Stimulated activated naive CD8-positive, alpha-beta T cell treated with anti-CD3 and anti-CD28 coated beads, Interleukin-15, amount 100 ng/mL, for 72 hours (primary cell): ENCODE measurements at regions not wholly inside any gene's neighbourhood (a gene's known extent, or its start where the extent isn't known, plus 50 kb on each side); places are given as distances from the start of the nearest gene placed in this dataset.
A peak's percentile ranks its signal among the peaks of the same experiment; 100 is the strongest.
"Not testable (repeated sequence)": the region's sequence is repeated elsewhere in the genome, so short reads cannot be mapped to it uniquely, and the experiment has no call there.

Source experiments
- ATAC-seq: fragments of 150-1000 bp; cut with Tn5 transposase; 2 replicates; pipeline ENCODE4 v1.10.0; 2021; ENCODE audit warnings: mild to moderate bottlenecking, moderate library complexity
- DNase-seq, 2 donors: peaks; one replicate each; pipeline ENCODE4 v3.0.0; 2021 to 2022
- H3K27ac Mint-ChIP-seq, 2 donors: one replicate each; pipeline ENCODE4 v1.8.0; 2022; ENCODE audit warnings: mild to moderate bottlenecking in 2 of 2, mixed read lengths in 2 of 2, moderate library complexity in 2 of 2
- H3K27me3 Mint-ChIP-seq: one replicate; pipeline ENCODE4 v1.8.0; 2022; ENCODE audit warnings: mixed read lengths
- H3K4me1 Mint-ChIP-seq: one replicate; pipeline ENCODE4 v1.8.0; 2022; ENCODE audit warnings: mild to moderate bottlenecking, mixed read lengths
- H3K4me3 Mint-ChIP-seq, 2 donors: one replicate each; pipeline ENCODE4 v1.8.0; 2022; ENCODE audit warnings: mild to moderate bottlenecking in 2 of 2, mixed read lengths in 2 of 2, moderate library complexity in 1 of 2
- H3K9me3 Mint-ChIP-seq, 2 donors: one replicate each; pipeline ENCODE4 v1.8.0; 2022; ENCODE audit warnings: mixed read lengths in 2 of 2

- peaks cover 0 to 18% of the 10 kb centered on the region in 2 donors for H3K9me3 Mint-ChIP-seq
- H3K4me3 Mint-ChIP-seq, result no peak overlapping the region
- H3K27me3 Mint-ChIP-seq, result no peaks in the 10 kb centered on the region
- no peak for ATAC-seq
- no peak for DNase-seq
- H3K4me1 Mint-ChIP-seq, result no peaks in the 10 kb centered on the region
- H3K27ac Mint-ChIP-seq, result no peak overlapping the region
These were observed 67.5 kb downstream of the EIF1AY start for GRCh38 chrY:20643055-20643454.

GRCh38 chrY:20648265-20648664, 72.7 kb downstream of the EIF1AY start:
- Mint-ChIP-seq H3K27ac (no peak overlapping the region), H3K9me3 (no peaks in the 10 kb centered on the region), H3K27me3 (no peaks in the 10 kb centered on the region), H3K4me1 (no peaks in the 10 kb centered on the region), H3K4me3 (no peak overlapping the region)
- DNase-seq (no peak), ATAC-seq (no peak)

- H3K27ac Mint-ChIP-seq, DNase-seq, H3K4me3 Mint-ChIP-seq, H3K9me3 Mint-ChIP-seq, H3K27me3 Mint-ChIP-seq, H3K4me1 Mint-ChIP-seq, ATAC-seq: not testable (repeated sequence)
These were observed 73.3 kb downstream of the EIF1AY start for GRCh38 chrY:20648891-20649290.

- Mint-ChIP-seq H3K27ac (no peak overlapping the region), H3K4me1 (no peaks in the 10 kb centered on the region), H3K4me3 (no peak overlapping the region), H3K27me3 (no peaks in the 10 kb centered on the region), H3K9me3 (no peaks in the 10 kb centered on the region)
- DNase-seq, result no peak
- ATAC-seq, result no peak
These were observed 75.9 kb downstream of the EIF1AY start for GRCh38 chrY:20651481-20651880.

- no peaks in the 10 kb centered on the region for H3K27me3 Mint-ChIP-seq
- ATAC-seq (no peak), DNase-seq (no peak)
- no peaks in the 10 kb centered on the region for H3K4me1 Mint-ChIP-seq
- H3K9me3 Mint-ChIP-seq, result no peaks in the 10 kb centered on the region
- H3K4me3 Mint-ChIP-seq, result no peak overlapping the region
- H3K27ac Mint-ChIP-seq, result no peak overlapping the region
These were observed 83.9 kb downstream of the EIF1AY start for GRCh38 chrY:20659450-20659849.

- Mint-ChIP-seq H3K4me1 (no peaks in the 10 kb centered on the region), H3K9me3 (peaks cover 0 to 7% of the 10 kb centered on the region in 2 donors), H3K27ac (peak overlapping the region in 1 of 2 donors; percentile 34), H3K4me3 (no peak overlapping the region), H3K27me3 (no peaks in the 10 kb centered on the region)
- no peak for ATAC-seq
- no peak for DNase-seq
These were observed 86.6 kb downstream of the EIF1AY start for GRCh38 chrY:20662204-20662603.

- Mint-ChIP-seq H3K4me1 (no peaks in the 10 kb centered on the region), H3K4me3 (no peak overlapping the region), H3K9me3 (peaks cover 7 to 18% of the 10 kb centered on the region in 2 donors), H3K27me3 (no peaks in the 10 kb centered on the region), H3K27ac (no peak overlapping the region)
- DNase-seq, result no peak
- ATAC-seq, result no peak
These were observed 88.6 kb downstream of the EIF1AY start for GRCh38 chrY:20664196-20664595.

GRCh38 chrY:20665357-20665756, 89.8 kb downstream of the EIF1AY start:
- not testable (repeated sequence) for DNase-seq, H3K27me3 Mint-ChIP-seq, H3K4me1 Mint-ChIP-seq, H3K27ac Mint-ChIP-seq, H3K4me3 Mint-ChIP-seq, ATAC-seq
- H3K9me3 Mint-ChIP-seq, result peaks cover 9 to 19% of the 10 kb centered on the region in 2 donors

- Mint-ChIP-seq H3K27ac (no peak overlapping the region), H3K4me1 (peaks cover 11% of the 10 kb centered on the region), H3K9me3 (peaks cover 8 to 14% of the 10 kb centered on the region in 2 donors), H3K27me3 (no peaks in the 10 kb centered on the region), H3K4me3 (no peak overlapping the region)
- ATAC-seq (no peak), DNase-seq (no peak)
These were observed 74.0 kb upstream of the RPS4Y2 start for GRCh38 chrY:20681935-20682334.

- DNase-seq (no peak), ATAC-seq (no peak)
- Mint-ChIP-seq H3K4me3 (no peak overlapping the region), H3K27ac (peak overlapping the region in 1 of 2 donors; percentile 17), H3K9me3 (peaks cover 0 to 6% of the 10 kb centered on the region in 2 donors), H3K27me3 (no peaks in the 10 kb centered on the region), H3K4me1 (peaks cover 12% of the 10 kb centered on the region)
These were observed 72.5 kb upstream of the RPS4Y2 start for GRCh38 chrY:20683371-20683770.

GRCh38 chrY:20686674-20687073, 69.2 kb upstream of the RPS4Y2 start:
- DNase-seq (no peak), ATAC-seq (peak; percentile 75)
- peak overlapping the region in 1 of 2 donors; percentile 92 for H3K27ac Mint-ChIP-seq
- peak overlapping the region in 1 of 2 donors; percentile 24 for H3K4me3 Mint-ChIP-seq
- H3K4me1 Mint-ChIP-seq, result peaks cover 12% of the 10 kb centered on the region
- H3K9me3 Mint-ChIP-seq, result peaks cover 0 to 4% of the 10 kb centered on the region in 2 donors
- no peaks in the 10 kb centered on the region for H3K27me3 Mint-ChIP-seq
